Chondrocyte (in vitro differentiated cells): ENCODE measurements at regions not wholly inside any gene's neighbourhood (a gene's known extent, or its start where the extent isn't known, plus 50 kb on each side); places are given as distances from the start of the nearest gene placed in this dataset.

Source experiments
- DNase-seq: peaks from one replicate; pipeline ENCODE4 v3.0.0; 2021; ENCODE audit warnings: mixed read lengths, low spot score
- H3K27ac Mint-ChIP-seq: one replicate; pipeline ENCODE4 v1.8.0; 2021; ENCODE audit warnings: mild to moderate bottlenecking, moderate library complexity, mixed read lengths; ENCODE audit not compliant: unreplicated experiment
- H3K27me3 Mint-ChIP-seq: 2 replicates; pipeline ENCODE4 v1.8.0; 2021; ENCODE audit warnings: low read depth, mixed read lengths
- H3K36me3 Mint-ChIP-seq: 2 replicates; pipeline ENCODE4 v1.8.0; 2021; ENCODE audit warnings: low read depth, mixed read lengths
- H3K4me1 Mint-ChIP-seq: 2 replicates; pipeline ENCODE4 v1.8.0; 2021; ENCODE audit warnings: low read depth, mild to moderate bottlenecking, mixed read lengths
- H3K4me3 Mint-ChIP-seq: one replicate; pipeline ENCODE4 v1.8.0; 2021; ENCODE audit warnings: mild to moderate bottlenecking, moderate library complexity, mixed read lengths; ENCODE audit not compliant: unreplicated experiment
- H3K9me3 Mint-ChIP-seq: 2 replicates; pipeline ENCODE4 v1.8.0; 2021; ENCODE audit warnings: low read depth, mixed read lengths
- CTCF ChIP-seq: fragments of 200-600 bp; sonication (generic); IDR thresholded peaks from 2 replicates; pipeline ENCODE4 v1.5.0; 2021; ENCODE audit warnings: antibody characterized with exemption, mild to moderate bottlenecking, moderate library complexity

DNA sequence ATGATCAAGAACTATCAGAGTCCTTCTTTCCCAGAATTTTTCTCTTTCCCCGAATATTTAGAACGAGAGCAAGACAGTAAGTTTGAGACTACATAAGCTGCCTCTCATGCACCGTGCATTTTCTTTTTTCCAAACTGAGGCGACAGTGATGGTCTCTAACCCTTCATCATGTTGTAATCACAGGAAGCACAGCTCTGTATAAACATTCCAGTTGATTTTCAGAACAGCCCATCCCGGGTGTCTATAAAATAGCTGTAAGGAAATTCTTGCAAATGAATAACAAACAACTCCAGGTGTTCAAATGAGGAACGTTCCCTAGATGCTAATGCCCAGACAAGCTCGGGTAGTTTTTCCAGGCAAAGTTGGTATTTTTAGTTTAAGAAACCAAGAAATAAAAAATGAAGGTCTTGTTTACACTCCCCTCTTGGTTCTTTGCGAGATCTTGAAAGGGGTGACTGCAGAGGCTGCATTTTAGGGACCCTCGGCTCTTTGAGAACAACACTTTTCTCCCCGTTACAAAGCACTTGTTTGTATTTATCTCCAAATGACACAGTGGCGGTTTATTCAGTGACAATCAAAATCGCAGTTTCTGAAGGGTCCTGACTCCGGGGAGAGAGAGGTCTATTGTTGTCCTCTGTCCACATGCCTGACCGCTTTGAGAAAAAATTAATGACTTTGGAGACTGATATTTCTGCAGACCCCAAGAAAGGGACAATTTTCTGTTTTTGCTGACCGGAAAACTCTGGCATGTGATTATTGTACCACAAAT, 101.1 kb upstream of the NCK2 start:
- no peak overlapping the region for H3K4me3 Mint-ChIP-seq
- peaks cover 2% of the 10 kb centered on the region for H3K9me3 Mint-ChIP-seq
- H3K27ac Mint-ChIP-seq, result no peak overlapping the region
- no peaks in the 10 kb centered on the region for H3K36me3 Mint-ChIP-seq
- H3K27me3 Mint-ChIP-seq, result peaks cover 26% of the 10 kb centered on the region
- no peak for DNase-seq
- peaks cover 18% of the 10 kb centered on the region for H3K4me1 Mint-ChIP-seq
- no peak for TF ChIP-seq CTCF

DNA sequence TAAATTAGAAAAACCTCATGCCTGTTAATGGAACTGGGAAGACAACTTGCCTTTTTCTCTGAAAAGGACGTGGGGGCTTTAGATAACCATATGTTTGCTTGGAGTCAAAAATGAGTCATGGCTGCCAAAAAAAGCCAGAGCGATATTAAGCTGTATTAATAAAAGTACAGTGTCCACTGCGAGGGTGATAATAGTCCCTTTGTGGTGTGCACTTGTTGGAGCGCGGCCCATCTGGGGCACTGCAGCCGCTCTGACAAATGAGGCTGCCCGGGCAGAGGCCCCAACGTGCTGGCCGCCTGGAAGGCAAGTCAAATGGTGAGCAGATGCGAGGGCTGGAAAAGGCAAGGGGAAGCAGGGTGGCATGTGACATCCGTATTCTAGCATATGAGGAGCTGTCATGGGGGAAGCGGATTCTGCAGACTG, 103.3 kb upstream of the NCK2 start:
- Mint-ChIP-seq H3K27ac (no peak overlapping the region), H3K4me3 (peak overlapping the region; percentile 17), H3K36me3 (no peaks in the 10 kb centered on the region), H3K4me1 (peaks cover 18% of the 10 kb centered on the region), H3K9me3 (peaks cover 2% of the 10 kb centered on the region), H3K27me3 (peaks cover 26% of the 10 kb centered on the region)
- no peak for TF ChIP-seq CTCF
- no peak for DNase-seq

DNA sequence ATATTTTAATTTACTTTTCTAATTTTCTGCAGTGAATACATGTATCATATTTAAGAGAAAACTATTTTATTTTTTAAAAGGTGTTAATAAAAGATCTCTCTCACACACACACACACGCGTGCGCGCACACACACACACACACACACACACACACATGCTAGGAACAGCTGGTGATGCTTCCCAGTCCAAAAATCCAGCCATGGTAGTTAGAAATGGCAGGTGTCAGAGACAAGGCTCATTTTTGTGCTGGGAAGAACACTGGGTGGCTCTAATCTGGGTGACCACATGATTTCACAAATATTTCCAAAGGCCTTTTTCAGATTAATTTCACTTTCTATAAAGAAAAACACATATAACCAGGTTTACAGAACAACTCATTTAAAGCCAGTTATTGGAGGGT, 104.5 kb upstream of the NCK2 start:
- H3K4me3 Mint-ChIP-seq, result no peak overlapping the region
- DNase-seq, result no peak
- no peaks in the 10 kb centered on the region for H3K36me3 Mint-ChIP-seq
- peaks cover 32% of the 10 kb centered on the region for H3K27me3 Mint-ChIP-seq
- no peak for TF ChIP-seq CTCF
- H3K4me1 Mint-ChIP-seq, result peaks cover 18% of the 10 kb centered on the region
- no peak overlapping the region for H3K27ac Mint-ChIP-seq
- peaks cover 2% of the 10 kb centered on the region for H3K9me3 Mint-ChIP-seq

- Mint-ChIP-seq H3K27me3 (peaks cover 25% of the 10 kb centered on the region), H3K4me3 (no peak overlapping the region), H3K27ac (no peak overlapping the region), H3K9me3 (peaks cover 2% of the 10 kb centered on the region), H3K4me1 (peaks cover 2% of the 10 kb centered on the region), H3K36me3 (no peaks in the 10 kb centered on the region)
- no peak for TF ChIP-seq CTCF
- no peak for DNase-seq
These were observed 108.5 kb upstream of the NCK2 start for GRCh38 chr2:105636109-105636740.

DNA sequence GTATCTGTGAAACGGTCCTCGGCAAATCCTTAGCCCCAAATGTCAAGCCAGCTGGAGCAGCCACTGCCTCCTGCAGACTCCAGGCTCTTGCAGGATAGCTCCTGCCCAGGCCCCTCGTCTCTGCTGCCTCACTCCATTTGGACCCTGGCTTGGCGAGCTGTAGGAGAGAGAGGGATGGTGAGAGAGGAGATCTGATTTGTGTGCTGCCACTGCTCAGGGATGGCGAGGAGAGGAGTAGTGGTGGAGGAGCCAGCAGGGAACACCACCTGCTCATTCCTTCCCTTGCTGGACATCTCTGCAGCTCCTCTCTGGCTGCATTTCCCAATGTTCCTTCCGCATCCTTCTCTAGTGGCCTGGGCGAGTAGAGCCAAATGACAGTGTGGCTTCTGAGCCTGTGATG, 109.1 kb upstream of the NCK2 start:
- peaks cover 2% of the 10 kb centered on the region for H3K4me1 Mint-ChIP-seq
- H3K27ac Mint-ChIP-seq, result no peak overlapping the region
- H3K36me3 Mint-ChIP-seq, result no peaks in the 10 kb centered on the region
- TF ChIP-seq CTCF, result no peak
- H3K27me3 Mint-ChIP-seq, result peaks cover 27% of the 10 kb centered on the region
- peaks cover under 1% of the 10 kb centered on the region for H3K9me3 Mint-ChIP-seq
- DNase-seq, result no peak
- no peak overlapping the region for H3K4me3 Mint-ChIP-seq
